GM12878 (cell line): ENCODE measurements at regions not wholly inside any gene's neighbourhood (a gene's known extent, or its start where the extent isn't known, plus 50 kb on each side); places are given as distances from the start of the nearest gene placed in this dataset.
A peak's percentile ranks its signal among the peaks of the same experiment; 100 is the strongest.

Source experiments
- BCL11A ChIP-seq: IDR thresholded peaks from 2 replicates; pipeline ENCODE4 v1.6.1; 2011; ENCODE audit warnings: low read depth, low read length
- DPF2 ChIP-seq: fragments of 450-650 bp; IDR thresholded peaks from 2 replicates; pipeline ENCODE4 v1.6.1; 2017; ENCODE audit warnings: mild to moderate bottlenecking
- EED ChIP-seq: sonication (generic); IDR thresholded peaks from 2 replicates; pipeline ENCODE4 v1.6.1; 2016; ENCODE audit warnings: antibody characterized with exemption, low read depth
- HCFC1 ChIP-seq: fragments of 150-350 bp; IDR thresholded peaks from 2 replicates; pipeline ENCODE4 v1.6.1; 2014; ENCODE audit warnings: low read length
- IKZF1 ChIP-seq: fragments of 450-650 bp; conservative IDR thresholded peaks from 2 replicates; pipeline ENCODE4 v1.6.1; 2017; ENCODE audit warnings: antibody characterized with exemption, mild to moderate bottlenecking
- IRF4 ChIP-seq: IDR thresholded peaks from 2 replicates; pipeline ENCODE4 v1.6.1; 2011; ENCODE audit warnings: low read depth, low read length
- KAT2A ChIP-seq: conservative IDR thresholded peaks from 2 replicates; pipeline ENCODE4 v1.6.1; 2011; ENCODE audit warnings: low read depth, low read length; ENCODE audit not compliant: control insufficient read depth
- MEF2B ChIP-seq: fragments of 450-650 bp; IDR thresholded peaks from 2 replicates; pipeline ENCODE4 v1.6.1; 2018; ENCODE audit warnings: mild to moderate bottlenecking, moderate library complexity; ENCODE audit not compliant: partially characterized antibody, poor library complexity, severe bottlenecking
- NRF1 ChIP-seq: conservative IDR thresholded peaks from 2 replicates; pipeline ENCODE4 v1.6.1; 2011; ENCODE audit warnings: mild to moderate bottlenecking, low read depth, low read length, improper control_type of control experiment
- RBBP5 ChIP-seq: fragments of 200-600 bp; sonication (generic); conservative IDR thresholded peaks from 2 replicates; pipeline ENCODE4 v1.6.1; 2016
- SP1 ChIP-seq: IDR thresholded peaks from one replicate; pipeline ENCODE4 v1.6.1; 2011; ENCODE audit warnings: low read depth, low read length
- SUPT20H ChIP-seq: IDR thresholded peaks from 2 replicates; pipeline ENCODE4 v1.6.1; 2011; ENCODE audit warnings: low read depth, mild to moderate bottlenecking, low read length, moderate library complexity, borderline replicate concordance; ENCODE audit not compliant: control insufficient read depth
- TAF1 ChIP-seq: IDR thresholded peaks from 2 replicates; pipeline ENCODE4 v1.6.1; 2011; ENCODE audit warnings: mild to moderate bottlenecking, low read depth, low read length, borderline replicate concordance
- TARDBP ChIP-seq: IDR thresholded peaks from 2 replicates; pipeline ENCODE4 v1.6.1; 2016; ENCODE audit warnings: borderline replicate concordance
- TF ChIP-seq, protein P1 (sequence below): IDR thresholded peaks from 2 replicates; pipeline ENCODE4 v1.6.1; 2011; ENCODE audit warnings: borderline replicate concordance, low read depth, mild to moderate bottlenecking, moderate library complexity, low read length; ENCODE audit not compliant: insufficient read depth, poor library complexity, severe bottlenecking
- TF ChIP-seq, protein P2 (sequence below): fragments of 450-650 bp; formaldehyde crosslinking; IDR thresholded peaks from 2 replicates; pipeline ENCODE4 v1.4.0; 2020; ENCODE audit warnings: mild to moderate bottlenecking, moderate library complexity
- TF ChIP-seq, protein P3 (sequence below): fragments of 450-650 bp; IDR thresholded peaks from 2 replicates; pipeline ENCODE4 v1.6.1; 2018; ENCODE audit warnings: borderline replicate concordance, mild to moderate bottlenecking; ENCODE audit not compliant: partially characterized antibody
- TF ChIP-seq, protein P4 (sequence below): fragments of 450-650 bp; IDR thresholded peaks from 2 replicates; pipeline ENCODE4 v1.6.1; 2016; ENCODE audit warnings: mild to moderate bottlenecking, moderate library complexity, borderline replicate concordance

- TF ChIP-seq, protein P1, sequence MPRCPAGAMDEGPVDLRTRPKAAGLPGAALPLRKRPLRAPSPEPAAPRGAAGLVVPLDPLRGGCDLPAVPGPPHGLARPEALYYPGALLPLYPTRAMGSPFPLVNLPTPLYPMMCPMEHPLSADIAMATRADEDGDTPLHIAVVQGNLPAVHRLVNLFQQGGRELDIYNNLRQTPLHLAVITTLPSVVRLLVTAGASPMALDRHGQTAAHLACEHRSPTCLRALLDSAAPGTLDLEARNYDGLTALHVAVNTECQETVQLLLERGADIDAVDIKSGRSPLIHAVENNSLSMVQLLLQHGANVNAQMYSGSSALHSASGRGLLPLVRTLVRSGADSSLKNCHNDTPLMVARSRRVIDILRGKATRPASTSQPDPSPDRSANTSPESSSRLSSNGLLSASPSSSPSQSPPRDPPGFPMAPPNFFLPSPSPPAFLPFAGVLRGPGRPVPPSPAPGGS, result peak; percentile 72
- TF ChIP-seq, protein P2, sequence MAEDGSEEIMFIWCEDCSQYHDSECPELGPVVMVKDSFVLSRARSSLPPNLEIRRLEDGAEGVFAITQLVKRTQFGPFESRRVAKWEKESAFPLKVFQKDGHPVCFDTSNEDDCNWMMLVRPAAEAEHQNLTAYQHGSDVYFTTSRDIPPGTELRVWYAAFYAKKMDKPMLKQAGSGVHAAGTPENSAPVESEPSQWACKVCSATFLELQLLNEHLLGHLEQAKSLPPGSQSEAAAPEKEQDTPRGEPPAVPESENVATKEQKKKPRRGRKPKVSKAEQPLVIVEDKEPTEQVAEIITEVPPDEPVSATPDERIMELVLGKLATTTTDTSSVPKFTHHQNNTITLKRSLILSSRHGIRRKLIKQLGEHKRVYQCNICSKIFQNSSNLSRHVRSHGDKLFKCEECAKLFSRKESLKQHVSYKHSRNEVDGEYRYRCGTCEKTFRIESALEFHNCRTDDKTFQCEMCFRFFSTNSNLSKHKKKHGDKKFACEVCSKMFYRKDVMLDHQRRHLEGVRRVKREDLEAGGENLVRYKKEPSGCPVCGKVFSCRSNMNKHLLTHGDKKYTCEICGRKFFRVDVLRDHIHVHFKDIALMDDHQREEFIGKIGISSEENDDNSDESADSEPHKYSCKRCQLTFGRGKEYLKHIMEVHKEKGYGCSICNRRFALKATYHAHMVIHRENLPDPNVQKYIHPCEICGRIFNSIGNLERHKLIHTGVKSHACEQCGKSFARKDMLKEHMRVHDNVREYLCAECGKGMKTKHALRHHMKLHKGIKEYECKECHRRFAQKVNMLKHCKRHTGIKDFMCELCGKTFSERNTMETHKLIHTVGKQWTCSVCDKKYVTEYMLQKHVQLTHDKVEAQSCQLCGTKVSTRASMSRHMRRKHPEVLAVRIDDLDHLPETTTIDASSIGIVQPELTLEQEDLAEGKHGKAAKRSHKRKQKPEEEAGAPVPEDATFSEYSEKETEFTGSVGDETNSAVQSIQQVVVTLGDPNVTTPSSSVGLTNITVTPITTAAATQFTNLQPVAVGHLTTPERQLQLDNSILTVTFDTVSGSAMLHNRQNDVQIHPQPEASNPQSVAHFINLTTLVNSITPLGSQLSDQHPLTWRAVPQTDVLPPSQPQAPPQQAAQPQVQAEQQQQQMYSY (CRISPR knock-in tag), result no peak
- TF ChIP-seq TARDBP (no peak), KAT2A (no peak), IRF4 (peak; percentile 28; the same call in 1 of the 2 replicates), EED (peak; percentile 97), MEF2B (peak; percentile 7), SUPT20H (no peak), BCL11A (peak; percentile 71; the same call in 1 of the 2 replicates), NRF1 (no peak), DPF2 (0 out of 2 replicates have a peak, but pooled peaks have one; percentile 63), HCFC1 (no peak), RBBP5 (no peak), IKZF1 (peak; percentile 73), TAF1 (no peak), SP1 (no peak)
- TF ChIP-seq, protein P3, sequence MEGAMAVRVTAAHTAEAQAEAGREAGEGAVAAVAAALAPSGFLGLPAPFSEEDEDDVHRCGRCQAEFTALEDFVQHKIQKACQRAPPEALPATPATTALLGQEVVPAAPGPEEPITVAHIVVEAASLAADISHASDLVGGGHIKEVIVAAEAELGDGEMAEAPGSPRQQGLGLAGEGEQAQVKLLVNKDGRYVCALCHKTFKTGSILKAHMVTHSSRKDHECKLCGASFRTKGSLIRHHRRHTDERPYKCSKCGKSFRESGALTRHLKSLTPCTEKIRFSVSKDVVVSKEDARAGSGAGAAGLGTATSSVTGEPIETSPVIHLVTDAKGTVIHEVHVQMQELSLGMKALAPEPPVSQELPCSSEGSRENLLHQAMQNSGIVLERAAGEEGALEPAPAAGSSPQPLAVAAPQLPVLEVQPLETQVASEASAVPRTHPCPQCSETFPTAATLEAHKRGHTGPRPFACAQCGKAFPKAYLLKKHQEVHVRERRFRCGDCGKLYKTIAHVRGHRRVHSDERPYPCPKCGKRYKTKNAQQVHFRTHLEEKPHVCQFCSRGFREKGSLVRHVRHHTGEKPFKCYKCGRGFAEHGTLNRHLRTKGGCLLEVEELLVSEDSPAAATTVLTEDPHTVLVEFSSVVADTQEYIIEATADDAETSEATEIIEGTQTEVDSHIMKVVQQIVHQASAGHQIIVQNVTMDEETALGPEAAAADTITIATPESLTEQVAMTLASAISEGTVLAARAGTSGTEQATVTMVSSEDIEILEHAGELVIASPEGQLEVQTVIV, result no peak
- TF ChIP-seq, protein P4, sequence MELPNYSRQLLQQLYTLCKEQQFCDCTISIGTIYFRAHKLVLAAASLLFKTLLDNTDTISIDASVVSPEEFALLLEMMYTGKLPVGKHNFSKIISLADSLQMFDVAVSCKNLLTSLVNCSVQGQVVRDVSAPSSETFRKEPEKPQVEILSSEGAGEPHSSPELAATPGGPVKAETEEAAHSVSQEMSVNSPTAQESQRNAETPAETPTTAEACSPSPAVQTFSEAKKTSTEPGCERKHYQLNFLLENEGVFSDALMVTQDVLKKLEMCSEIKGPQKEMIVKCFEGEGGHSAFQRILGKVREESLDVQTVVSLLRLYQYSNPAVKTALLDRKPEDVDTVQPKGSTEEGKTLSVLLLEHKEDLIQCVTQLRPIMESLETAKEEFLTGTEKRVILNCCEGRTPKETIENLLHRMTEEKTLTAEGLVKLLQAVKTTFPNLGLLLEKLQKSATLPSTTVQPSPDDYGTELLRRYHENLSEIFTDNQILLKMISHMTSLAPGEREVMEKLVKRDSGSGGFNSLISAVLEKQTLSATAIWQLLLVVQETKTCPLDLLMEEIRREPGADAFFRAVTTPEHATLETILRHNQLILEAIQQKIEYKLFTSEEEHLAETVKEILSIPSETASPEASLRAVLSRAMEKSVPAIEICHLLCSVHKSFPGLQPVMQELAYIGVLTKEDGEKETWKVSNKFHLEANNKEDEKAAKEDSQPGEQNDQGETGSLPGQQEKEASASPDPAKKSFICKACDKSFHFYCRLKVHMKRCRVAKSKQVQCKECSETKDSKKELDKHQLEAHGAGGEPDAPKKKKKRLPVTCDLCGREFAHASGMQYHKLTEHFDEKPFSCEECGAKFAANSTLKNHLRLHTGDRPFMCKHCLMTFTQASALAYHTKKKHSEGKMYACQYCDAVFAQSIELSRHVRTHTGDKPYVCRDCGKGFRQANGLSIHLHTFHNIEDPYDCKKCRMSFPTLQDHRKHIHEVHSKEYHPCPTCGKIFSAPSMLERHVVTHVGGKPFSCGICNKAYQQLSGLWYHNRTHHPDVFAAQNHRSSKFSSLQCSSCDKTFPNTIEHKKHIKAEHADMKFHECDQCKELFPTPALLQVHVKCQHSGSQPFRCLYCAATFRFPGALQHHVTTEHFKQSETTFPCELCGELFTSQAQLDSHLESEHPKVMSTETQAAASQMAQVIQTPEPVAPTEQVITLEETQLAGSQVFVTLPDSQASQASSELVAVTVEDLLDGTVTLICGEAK, result no peak
Measured at GRCh38 chr14:39912192-39913100, 480.2 kb upstream of the FBXO33 start (continued).
